HEK293T (cell line): ENCODE measurements at regions not wholly inside any gene's neighbourhood (a gene's known extent, or its start where the extent isn't known, plus 50 kb on each side); places are given as distances from the start of the nearest gene placed in this dataset.
"Not testable (repeated sequence)": the region's sequence is repeated elsewhere in the genome, so short reads cannot be mapped to it uniquely, and the experiment has no call there.

Experiments used
- CTCF ChIA-PET: fragments of 350-600 bp; formaldehyde crosslinking; extraction: SDS; loops from one replicate; lab custom pipeline; 2021; ENCODE audit warnings: antibody characterized with exemption, inconsistent platforms; lab: Yijun Ruan, JAX
- POLR2A ChIA-PET: fragments of 350-600 bp; formaldehyde crosslinking; extraction: SDS; loops from one replicate; lab custom pipeline; 2020; ENCODE audit warnings: antibody characterized with exemption, inconsistent platforms; lab: Yijun Ruan, JAX
- DNase-seq: peaks from one replicate; pipeline ENCODE4 v3.0.0; 2012; ENCODE audit warnings: mixed read lengths; ENCODE audit errors: extremely low spot score
- ARNT ChIP-seq: fragments of 450-650 bp; IDR thresholded peaks from 2 replicates; pipeline ENCODE4 v1.6.1; 2017; ENCODE audit warnings: mild to moderate bottlenecking
- BHLHE40 ChIP-seq: fragments of 450-650 bp; IDR thresholded peaks from 2 replicates; pipeline ENCODE4 v1.6.1; 2016; ENCODE audit warnings: mild to moderate bottlenecking, moderate library complexity, borderline replicate concordance
- CTBP1 ChIP-seq: fragments of 450-650 bp; IDR thresholded peaks from 2 replicates; pipeline ENCODE4 v1.6.1; 2016; ENCODE audit warnings: borderline replicate concordance
- ELF4 ChIP-seq: fragments of 450-650 bp; IDR thresholded peaks from 2 replicates; pipeline ENCODE4 v1.6.1; 2017; ENCODE audit warnings: antibody characterized with exemption
- FOXA1 ChIP-seq: fragments of 450-650 bp; IDR thresholded peaks from 2 replicates; pipeline ENCODE4 v1.6.1; 2016; ENCODE audit warnings: mild to moderate bottlenecking
- FOXK2 ChIP-seq: fragments of 450-650 bp; IDR thresholded peaks from 2 replicates; pipeline ENCODE4 v1.6.1; 2016; ENCODE audit warnings: mild to moderate bottlenecking
- FOXM1 ChIP-seq: fragments of 450-650 bp; IDR thresholded peaks from 2 replicates; pipeline ENCODE4 v1.6.1; 2017; ENCODE audit warnings: mild to moderate bottlenecking, borderline replicate concordance
- HDGF ChIP-seq: fragments of 450-650 bp; IDR thresholded peaks from 2 replicates; pipeline ENCODE4 v1.6.1; 2017; ENCODE audit warnings: antibody characterized with exemption, borderline replicate concordance
- L3MBTL2 ChIP-seq: fragments of 450-650 bp; conservative IDR thresholded peaks from 2 replicates; pipeline ENCODE4 v1.6.1; 2016; ENCODE audit warnings: mild to moderate bottlenecking
- LEF1 ChIP-seq: fragments of 450-650 bp; IDR thresholded peaks from 2 replicates; pipeline ENCODE4 v1.6.1; 2017; ENCODE audit warnings: mild to moderate bottlenecking, borderline replicate concordance
- NFRKB ChIP-seq: fragments of 450-650 bp; IDR thresholded peaks from 2 replicates; pipeline ENCODE4 v1.6.1; 2016; ENCODE audit warnings: mild to moderate bottlenecking, moderate library complexity
- SP1 ChIP-seq: fragments of 450-650 bp; IDR thresholded peaks from 2 replicates; pipeline ENCODE4 v1.6.1; 2017
- SUZ12 ChIP-seq: fragments of 450-650 bp; IDR thresholded peaks from 2 replicates; pipeline ENCODE4 v1.6.1; 2016; ENCODE audit warnings: mild to moderate bottlenecking
- TARDBP ChIP-seq: fragments of 450-650 bp; IDR thresholded peaks from 2 replicates; pipeline ENCODE4 v1.6.1; 2016
- ZNF384 ChIP-seq: fragments of 450-650 bp; IDR thresholded peaks from 2 replicates; pipeline ENCODE4 v1.6.1; 2016
- TF ChIP-seq, protein P1 (sequence below): fragments of 450-650 bp; IDR thresholded peaks from 2 replicates; pipeline ENCODE4 v1.6.1; 2016

GRCh38 chr3:99295836-99296235 is 342.6 kb upstream of the COL8A1 start:
- no peak for DNase-seq
- ChIA-PET CTCF (interaction anchor here (0.6 kb wide), 1 partner anchor 236 kb away, joined by 3 read pairs; no protein-coding TSS in a partner anchor), POLR2A (no interaction called here)
- no peak for TF ChIP-seq ARNT
- no peak for TF ChIP-seq ELF4
- no peak for TF ChIP-seq ZNF384
- TF ChIP-seq CTBP1: no peak
- TF ChIP-seq L3MBTL2: no peak
- TF ChIP-seq, protein P1, sequence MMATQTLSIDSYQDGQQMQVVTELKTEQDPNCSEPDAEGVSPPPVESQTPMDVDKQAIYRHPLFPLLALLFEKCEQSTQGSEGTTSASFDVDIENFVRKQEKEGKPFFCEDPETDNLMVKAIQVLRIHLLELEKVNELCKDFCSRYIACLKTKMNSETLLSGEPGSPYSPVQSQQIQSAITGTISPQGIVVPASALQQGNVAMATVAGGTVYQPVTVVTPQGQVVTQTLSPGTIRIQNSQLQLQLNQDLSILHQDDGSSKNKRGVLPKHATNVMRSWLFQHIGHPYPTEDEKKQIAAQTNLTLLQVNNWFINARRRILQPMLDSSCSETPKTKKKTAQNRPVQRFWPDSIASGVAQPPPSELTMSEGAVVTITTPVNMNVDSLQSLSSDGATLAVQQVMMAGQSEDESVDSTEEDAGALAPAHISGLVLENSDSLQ: no peak
- TF ChIP-seq LEF1: no peak
- TF ChIP-seq SUZ12: no peak
- TF ChIP-seq BHLHE40: no peak
- TF ChIP-seq NFRKB: no peak
- TF ChIP-seq SP1: no peak
- TF ChIP-seq HDGF: no peak
- TF ChIP-seq FOXM1: no peak
- no peak for TF ChIP-seq FOXA1
- TF ChIP-seq FOXK2: no peak
- TF ChIP-seq TARDBP: no peak

DNA sequence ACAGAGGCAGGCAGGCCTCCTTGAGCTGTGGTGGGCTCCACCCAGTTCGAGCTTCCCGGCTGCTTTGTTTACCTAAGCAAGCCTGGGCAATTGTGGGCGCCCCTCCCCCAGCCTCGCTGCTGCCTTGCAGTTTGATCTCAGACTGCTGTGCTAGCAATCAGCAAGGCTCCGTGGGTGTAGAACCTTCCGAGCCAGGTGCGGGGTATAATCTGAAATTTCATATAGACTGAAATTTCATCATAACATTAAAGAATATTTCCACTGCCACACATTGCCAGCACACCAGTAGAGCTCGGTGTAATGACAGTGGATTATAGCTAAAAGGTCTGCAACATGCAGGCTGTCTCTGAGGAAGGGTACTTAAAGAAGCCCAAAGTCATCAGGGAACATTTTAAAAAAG is 344.3 kb upstream of the COL8A1 start:
- DNase-seq, POLR2A ChIA-PET, CTCF ChIA-PET: not testable (repeated sequence)

GRCh38 chr3:99287876-99288275 is 350.5 kb upstream of the COL8A1 start:
- TF ChIP-seq, protein P1: no peak
- TF ChIP-seq ARNT (no peak), SUZ12 (no peak), ZNF384 (no peak), HDGF (no peak), BHLHE40 (no peak), LEF1 (no peak), L3MBTL2 (no peak), TARDBP (no peak), ELF4 (no peak), FOXA1 (no peak), FOXK2 (no peak), NFRKB (no peak), FOXM1 (no peak), SP1 (no peak), CTBP1 (no peak)
- DNase-seq: no peak
- POLR2A ChIA-PET: no interaction called here
- CTCF ChIA-PET: no interaction called here

DNA sequence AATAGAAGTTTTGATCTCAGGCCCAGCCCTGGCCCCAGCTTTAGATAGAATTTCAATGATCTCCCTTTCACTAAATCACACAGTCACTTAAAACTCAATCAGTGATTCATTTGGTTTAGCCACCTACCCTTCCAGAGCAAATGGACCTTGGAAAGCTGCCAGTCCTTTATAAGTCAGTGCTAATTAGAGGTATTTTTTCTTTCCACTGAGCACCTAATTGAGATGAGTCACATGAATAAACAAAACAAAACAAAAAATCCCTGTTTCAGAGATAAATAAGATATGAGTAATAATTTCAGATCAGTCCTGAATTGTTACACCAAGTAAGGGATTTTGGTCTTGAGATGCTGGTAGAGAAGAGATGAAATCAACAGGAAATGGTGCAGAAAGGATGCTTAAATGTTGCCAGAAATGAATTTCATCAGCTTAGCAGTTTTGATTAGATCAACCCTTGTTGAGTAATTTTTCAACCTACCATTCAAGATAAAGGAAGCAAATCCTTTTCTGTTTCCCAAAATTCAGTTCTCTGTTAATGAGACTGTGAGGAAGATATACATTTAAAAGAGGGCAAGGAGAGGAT is 352.0 kb upstream of the COL8A1 start:
- no peak for TF ChIP-seq CTBP1
- TF ChIP-seq BHLHE40: no peak
- no peak for TF ChIP-seq FOXA1
- no peak for TF ChIP-seq LEF1
- no peak for TF ChIP-seq SP1
- TF ChIP-seq NFRKB: no peak
- TF ChIP-seq L3MBTL2: no peak
- TF ChIP-seq, protein P1: no peak
- TF ChIP-seq TARDBP: no peak
- no peak for TF ChIP-seq FOXM1
- TF ChIP-seq ARNT: no peak
- TF ChIP-seq HDGF: no peak
- TF ChIP-seq ZNF384: no peak
- no peak for TF ChIP-seq ELF4
- TF ChIP-seq SUZ12: no peak
- CTCF ChIA-PET: no interaction called here
- DNase-seq: no peak

DNA sequence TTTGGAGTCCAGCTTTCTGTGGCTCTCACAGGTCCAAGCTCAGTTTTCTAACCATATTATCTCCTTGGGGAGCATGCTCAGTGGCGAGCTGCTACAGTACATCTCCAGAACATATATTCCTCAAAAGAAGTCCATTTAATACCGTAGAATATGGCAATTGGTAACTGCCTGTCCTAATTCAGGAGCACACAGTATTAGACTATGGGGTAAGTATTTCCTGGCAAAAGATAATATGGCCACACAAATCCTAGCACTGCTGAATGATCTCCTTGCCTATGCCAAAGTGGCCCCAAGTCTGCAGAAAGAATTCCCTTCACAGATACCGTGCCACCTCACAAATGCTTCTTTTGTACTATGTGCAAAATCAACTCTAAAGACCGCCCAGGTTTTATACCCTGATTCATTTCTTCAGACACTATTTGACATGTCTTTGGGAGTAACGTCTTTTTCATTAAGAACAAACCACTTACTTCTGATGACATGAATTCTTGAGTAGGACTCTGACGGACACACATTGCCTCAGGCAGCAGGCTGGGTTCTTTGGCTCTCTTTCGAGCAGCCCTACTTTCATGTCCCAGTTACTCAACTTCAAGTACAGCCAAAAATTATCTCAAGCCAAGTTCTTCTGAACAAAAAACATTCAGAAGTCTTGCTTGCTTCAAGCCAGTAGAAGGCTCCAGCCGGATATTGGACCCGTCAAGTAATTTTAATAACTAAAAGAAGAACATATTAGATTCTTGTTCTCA is 368.3 kb upstream of the DCBLD2 start:
- ChIA-PET POLR2A (no interaction called here), CTCF (no interaction called here)
- DNase-seq: no peak
- TF ChIP-seq LEF1 (no peak), SUZ12 (no peak), CTBP1 (no peak), FOXA1 (no peak), ARNT (no peak)
- TF ChIP-seq, protein P1: no peak

More for the DNA sequence above, 352.0 kb upstream of the COL8A1 start:
- POLR2A ChIA-PET: no interaction called here

DNA sequence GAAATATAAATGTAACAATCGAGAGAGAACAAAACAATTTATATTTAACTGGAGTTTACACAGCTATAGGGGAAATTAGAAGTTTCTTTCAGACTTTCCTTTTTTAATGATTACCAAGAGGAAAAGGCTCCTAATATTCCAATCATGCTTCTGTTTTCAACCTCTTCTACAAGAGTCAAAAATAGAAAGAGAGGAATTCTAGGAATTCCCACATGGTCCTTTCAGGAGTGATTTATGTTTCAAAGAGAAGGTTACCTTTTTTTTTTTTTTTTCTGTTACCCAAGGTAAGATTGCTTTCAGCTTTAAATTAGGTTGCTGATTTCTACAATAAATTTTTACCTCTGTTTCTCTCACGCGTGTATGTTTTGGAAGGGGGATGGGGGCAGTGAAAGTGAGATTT is 355.3 kb upstream of the DCBLD2 start:
- ChIA-PET CTCF (no interaction called here), POLR2A (no interaction called here)
- DNase-seq: no peak
- TF ChIP-seq BHLHE40: no peak
- no peak for TF ChIP-seq LEF1
- no peak for TF ChIP-seq FOXK2
- no peak for TF ChIP-seq ZNF384
